ENCODE measurements at regions not wholly inside any gene's neighbourhood (a gene's known extent, or its start where the extent isn't known, plus 50 kb on each side); places are given as distances from the start of the nearest gene placed in this dataset.

- Histone ChIP-seq H3K36me3 (ENCODE audit: control insufficient read depth in 4 of 4, insufficient read depth in 4 of 4, low read length in 4 of 4) (no peaks in the 10 kb centered on the region), H3K9me3 (ENCODE audit: control insufficient read depth in 4 of 4, insufficient read depth in 3 of 4, low read length in 3 of 4) (peaks cover 0 to 3% (median 0%) of the 10 kb centered on the region in 4 donors), H3K27ac (ENCODE audit: low read depth in 1 of 2, low read length in 1 of 2) (no peak overlapping the region), H3K27me3 (ENCODE audit: control insufficient read depth in 3 of 3, insufficient read depth in 3 of 3, low read length in 2 of 3) (no peaks in the 10 kb centered on the region), H3K9ac (ENCODE audit: insufficient read depth in 1 of 2, low read length in 2 of 2) (no peak overlapping the region), H3K4me1 (ENCODE audit: control insufficient read depth in 5 of 5, insufficient read depth in 5 of 5, low read length in 5 of 5) (peaks cover 0 to 6% (median 0%) of the 10 kb centered on the region in 5 donors), H3K4me3 (no peak overlapping the region)
- 91 to 94% methylated on average over 7 of the region's 7 CpGs for WGBS, 2 donors
- no peak for ATAC-seq (ENCODE audit: insufficient read depth, low FRiP score)
- no peak for DNase-seq
- TF ChIP-seq CTCF (IDR thresholded peaks at IDR 0.05; ENCODE audit: control extremely low read depth, extremely low read depth), result no peak
Observed at GRCh38 chr15:29633971-29634370, 188.3 kb downstream of the TJP1 start.

GRCh38 chr15:29632671-29633406 is 189.4 kb downstream of the TJP1 start:
- H3K4me3 ChIP-seq, result no peak overlapping the region
- H3K4me1 ChIP-seq (ENCODE audit: control insufficient read depth in 5 of 5, insufficient read depth in 5 of 5, low read length in 5 of 5), result peaks cover 0 to 6% (median 0%) of the 10 kb centered on the region in 5 donors
- H3K9me3 ChIP-seq (ENCODE audit: control insufficient read depth in 4 of 4, insufficient read depth in 3 of 4, low read length in 3 of 4), result peaks cover 0 to 2% (median 0%) of the 10 kb centered on the region in 4 donors
- H3K36me3 ChIP-seq (ENCODE audit: control insufficient read depth in 4 of 4, insufficient read depth in 4 of 4, low read length in 4 of 4), result no peaks in the 10 kb centered on the region
- no peak for ATAC-seq (ENCODE audit: insufficient read depth, low FRiP score)
- H3K27me3 ChIP-seq (ENCODE audit: control insufficient read depth in 3 of 3, insufficient read depth in 3 of 3, low read length in 2 of 3), result no peaks in the 10 kb centered on the region
- no peak for TF ChIP-seq CTCF (IDR thresholded peaks at IDR 0.05; ENCODE audit: control extremely low read depth, extremely low read depth)
- no peak for DNase-seq
- WGBS, 2 donors, result 73 to 83% methylated on average over 8 of the region's 8 CpGs
- no peak overlapping the region for H3K27ac ChIP-seq (ENCODE audit: low read depth in 1 of 2, low read length in 1 of 2)
- H3K9ac ChIP-seq (ENCODE audit: insufficient read depth in 1 of 2, low read length in 2 of 2), result no peak overlapping the region

- Histone ChIP-seq H3K27ac (ENCODE audit: low read depth in 1 of 2, low read length in 1 of 2) (no peak overlapping the region), H3K4me1 (ENCODE audit: control insufficient read depth in 5 of 5, insufficient read depth in 5 of 5, low read length in 5 of 5) (peaks cover 0 to 6% (median 0%) of the 10 kb centered on the region in 5 donors), H3K9ac (ENCODE audit: insufficient read depth in 1 of 2, low read length in 2 of 2) (no peak overlapping the region), H3K9me3 (ENCODE audit: control insufficient read depth in 4 of 4, insufficient read depth in 3 of 4, low read length in 3 of 4) (no peaks in the 10 kb centered on the region), H3K4me3 (no peak overlapping the region), H3K27me3 (ENCODE audit: control insufficient read depth in 3 of 3, insufficient read depth in 3 of 3, low read length in 2 of 3) (no peaks in the 10 kb centered on the region), H3K36me3 (ENCODE audit: control insufficient read depth in 4 of 4, insufficient read depth in 4 of 4, low read length in 4 of 4) (no peaks in the 10 kb centered on the region)
- 64 to 65% methylated on average over 10 of the region's 10 CpGs for WGBS, 2 donors
- peak; percentile 27 for ATAC-seq (ENCODE audit: insufficient read depth, low FRiP score)
- no peak for TF ChIP-seq CTCF (IDR thresholded peaks at IDR 0.05; ENCODE audit: control extremely low read depth, extremely low read depth)
- peak; percentile 9 to 46 (median 31) for DNase-seq
Observed at GRCh38 chr15:29631076-29632070, 190.9 kb downstream of the TJP1 start.

Data from lung (tissue), 11 donors.